Transverse colon (tissue), 4 donors: ENCODE measurements at regions not wholly inside any gene's neighbourhood (a gene's known extent, or its start where the extent isn't known, plus 50 kb on each side); places are given as distances from the start of the nearest gene placed in this dataset.

Source experiments
- POLR2AphosphoS5 ChIP-seq, 3 donors: sonication (generic); formaldehyde crosslinking; IDR thresholded peaks; one replicate each; pipeline ENCODE4 v1.6.1; 2016; ENCODE audit warnings: antibody characterized with exemption in 3 of 3
- TF ChIP-seq, protein P1 (sequence below), 5 experiments: fragments of 200-600 bp in 3 of 5; fragments of 450-650 bp in 2 of 5; sonication (generic) in 3 of 5; IDR thresholded peaks; 1 replicate in 2 of 5; 2 replicates in 3 of 5; pipeline ENCODE4 v1.5.1; 2016 to 2017; ENCODE audit warnings: antibody characterized with exemption in 5 of 5, inconsistent platforms in 3 of 5, mild to moderate bottlenecking in 2 of 5, moderate library complexity in 1 of 5

DNA sequence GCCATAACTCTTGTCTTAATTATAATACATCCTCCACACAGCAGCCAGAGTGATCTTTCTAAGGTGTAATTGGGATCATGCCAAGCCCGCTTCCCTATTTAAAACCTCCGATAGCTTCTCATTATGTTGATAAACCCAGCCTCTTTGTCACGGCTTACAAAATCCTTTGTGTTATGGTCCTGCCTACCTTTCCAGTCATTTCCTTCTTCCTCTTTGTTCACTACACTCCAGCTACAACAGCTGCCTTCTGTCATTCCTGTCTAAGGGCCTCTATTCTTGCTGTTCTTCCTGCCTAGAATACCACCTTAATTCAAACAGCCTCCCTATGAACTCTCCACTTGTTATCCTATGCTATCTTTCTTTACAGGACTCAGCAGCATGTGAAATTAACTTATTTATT lies 70.6 kb upstream of the CAPRIN1 start:
- TF ChIP-seq POLR2AphosphoS5 (IDR thresholded peaks at IDR 0.05): no peak
- TF ChIP-seq, protein P1, sequence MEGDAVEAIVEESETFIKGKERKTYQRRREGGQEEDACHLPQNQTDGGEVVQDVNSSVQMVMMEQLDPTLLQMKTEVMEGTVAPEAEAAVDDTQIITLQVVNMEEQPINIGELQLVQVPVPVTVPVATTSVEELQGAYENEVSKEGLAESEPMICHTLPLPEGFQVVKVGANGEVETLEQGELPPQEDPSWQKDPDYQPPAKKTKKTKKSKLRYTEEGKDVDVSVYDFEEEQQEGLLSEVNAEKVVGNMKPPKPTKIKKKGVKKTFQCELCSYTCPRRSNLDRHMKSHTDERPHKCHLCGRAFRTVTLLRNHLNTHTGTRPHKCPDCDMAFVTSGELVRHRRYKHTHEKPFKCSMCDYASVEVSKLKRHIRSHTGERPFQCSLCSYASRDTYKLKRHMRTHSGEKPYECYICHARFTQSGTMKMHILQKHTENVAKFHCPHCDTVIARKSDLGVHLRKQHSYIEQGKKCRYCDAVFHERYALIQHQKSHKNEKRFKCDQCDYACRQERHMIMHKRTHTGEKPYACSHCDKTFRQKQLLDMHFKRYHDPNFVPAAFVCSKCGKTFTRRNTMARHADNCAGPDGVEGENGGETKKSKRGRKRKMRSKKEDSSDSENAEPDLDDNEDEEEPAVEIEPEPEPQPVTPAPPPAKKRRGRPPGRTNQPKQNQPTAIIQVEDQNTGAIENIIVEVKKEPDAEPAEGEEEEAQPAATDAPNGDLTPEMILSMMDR (IDR thresholded peaks at IDR 0.05): no peak
